MM.1S (cell line): ENCODE measurements at regions not wholly inside any gene's neighbourhood (a gene's known extent, or its start where the extent isn't known, plus 50 kb on each side); places are given as distances from the start of the nearest gene placed in this dataset.

ENCODE experiments used
- DNase-seq: peaks from one replicate; pipeline ENCODE4 v3.0.0-alpha.2; 2015
- H2AFZ ChIP-seq: fragments of 300-600 bp; sonication (generic); 2 replicates; pipeline ENCODE4 v1.6.0; 2016; ENCODE audit warnings: antibody characterized with exemption, low read length
- H3F3A ChIP-seq: fragments of 300-600 bp; sonication (generic); 2 replicates; pipeline ENCODE4 v1.6.1; 2016; ENCODE audit warnings: mild to moderate bottlenecking, antibody characterized with exemption, low read length, moderate library complexity, mixed read lengths; ENCODE audit not compliant: insufficient read depth
- H3K27ac ChIP-seq: fragments of 300-600 bp; sonication (generic); 2 replicates; pipeline ENCODE4 v1.5.1; 2016; ENCODE audit warnings: mild to moderate bottlenecking, low read length
- H3K27me3 ChIP-seq: fragments of 300-600 bp; sonication (generic); replicated peaks from 2 replicates; pipeline ENCODE4 v1.6.0; 2016; ENCODE audit warnings: low read length; ENCODE audit not compliant: insufficient read depth
- H3K36me3 ChIP-seq: fragments of 300-600 bp; sonication (generic); replicated peaks from 2 replicates; pipeline ENCODE4 v1.6.1; 2016; ENCODE audit warnings: mild to moderate bottlenecking, low read length, mixed read lengths; ENCODE audit not compliant: insufficient read depth
- H3K4me1 ChIP-seq: fragments of 300-600 bp; sonication (generic); 2 replicates; pipeline ENCODE4 v1.6.1; 2016; ENCODE audit warnings: low read length, mixed read lengths
- H3K4me2 ChIP-seq: fragments of 300-600 bp; sonication (generic); 2 replicates; pipeline ENCODE4 v1.6.0; 2016; ENCODE audit warnings: low read depth, low read length
- H3K4me3 ChIP-seq: fragments of 300-600 bp; sonication (generic); 2 replicates; pipeline ENCODE4 v1.5.1; 2016; ENCODE audit warnings: low read length, mixed read lengths
- H3K79me2 ChIP-seq: fragments of 300-600 bp; sonication (generic); 2 replicates; pipeline ENCODE4 v1.6.1; 2016; ENCODE audit warnings: mixed run types, low read length, mixed read lengths
- H3K9ac ChIP-seq: fragments of 300-600 bp; sonication (generic); 2 replicates; pipeline ENCODE4 v1.6.1; 2016; ENCODE audit warnings: low read length, mixed read lengths
- H3K9me2 ChIP-seq: fragments of 300-600 bp; sonication (generic); replicated peaks from 2 replicates; pipeline ENCODE4 v1.6.1; 2016; ENCODE audit warnings: mild to moderate bottlenecking, low read length, mixed read lengths; ENCODE audit not compliant: insufficient read depth
- H3K9me3 ChIP-seq: fragments of 300-600 bp; sonication (generic); replicated peaks from 2 replicates; pipeline ENCODE4 v1.6.1; 2016; ENCODE audit warnings: mild to moderate bottlenecking, low read length, mixed read lengths; ENCODE audit not compliant: insufficient read depth
- H4K20me1 ChIP-seq: fragments of 300-600 bp; sonication (generic); 2 replicates; pipeline ENCODE4 v1.6.1; 2016; ENCODE audit warnings: mild to moderate bottlenecking, low read length, moderate library complexity, mixed read lengths; ENCODE audit not compliant: insufficient read depth
- EZH2 ChIP-seq: fragments of 300-600 bp; sonication (generic); optimal IDR thresholded peaks from 2 replicates; pipeline ENCODE3; 2017; ENCODE audit warnings: low read depth, mild to moderate bottlenecking, antibody characterized with exemption, low read length, mixed read lengths
- EZH2phosphoT487 ChIP-seq: fragments of 300-600 bp; sonication (generic); IDR thresholded peaks from 2 replicates; pipeline ENCODE4 v1.6.1; 2018; ENCODE audit warnings: antibody characterized with exemption, low read length
- TF ChIP-seq, protein P1 (sequence below): fragments of 300-600 bp; sonication (generic); IDR thresholded peaks from 2 replicates; pipeline ENCODE4 v1.5.1; 2016; ENCODE audit warnings: antibody characterized with exemption, low read length, mixed read lengths

DNA sequence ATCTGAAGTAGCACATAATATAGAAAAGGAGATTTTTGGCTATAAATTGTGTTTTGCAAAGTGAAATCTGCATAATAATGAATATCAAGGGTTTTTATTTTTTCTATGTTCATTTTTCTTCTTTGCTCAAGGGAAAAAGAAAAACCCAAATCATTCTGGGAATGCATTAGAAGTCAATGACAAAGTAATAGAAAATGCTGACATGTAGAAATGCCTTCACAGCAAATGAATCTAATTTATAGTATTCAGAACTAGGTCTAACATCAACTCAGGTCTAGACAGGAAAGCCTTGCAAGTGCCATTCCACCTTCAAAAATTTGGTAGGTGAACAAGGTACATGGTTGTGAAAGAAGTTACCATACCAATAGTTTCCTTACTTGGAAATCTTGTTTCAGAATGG is 831.5 kb upstream of the CELF4 start:
- no peaks in the 10 kb centered on the region for H3K79me2 ChIP-seq
- no peak overlapping the region for H2AFZ ChIP-seq
- H3K9me2 ChIP-seq, result no peaks in the 10 kb centered on the region
- TF ChIP-seq EZH2phosphoT487 (no peak), EZH2 (no peak)
- TF ChIP-seq, protein P1, sequence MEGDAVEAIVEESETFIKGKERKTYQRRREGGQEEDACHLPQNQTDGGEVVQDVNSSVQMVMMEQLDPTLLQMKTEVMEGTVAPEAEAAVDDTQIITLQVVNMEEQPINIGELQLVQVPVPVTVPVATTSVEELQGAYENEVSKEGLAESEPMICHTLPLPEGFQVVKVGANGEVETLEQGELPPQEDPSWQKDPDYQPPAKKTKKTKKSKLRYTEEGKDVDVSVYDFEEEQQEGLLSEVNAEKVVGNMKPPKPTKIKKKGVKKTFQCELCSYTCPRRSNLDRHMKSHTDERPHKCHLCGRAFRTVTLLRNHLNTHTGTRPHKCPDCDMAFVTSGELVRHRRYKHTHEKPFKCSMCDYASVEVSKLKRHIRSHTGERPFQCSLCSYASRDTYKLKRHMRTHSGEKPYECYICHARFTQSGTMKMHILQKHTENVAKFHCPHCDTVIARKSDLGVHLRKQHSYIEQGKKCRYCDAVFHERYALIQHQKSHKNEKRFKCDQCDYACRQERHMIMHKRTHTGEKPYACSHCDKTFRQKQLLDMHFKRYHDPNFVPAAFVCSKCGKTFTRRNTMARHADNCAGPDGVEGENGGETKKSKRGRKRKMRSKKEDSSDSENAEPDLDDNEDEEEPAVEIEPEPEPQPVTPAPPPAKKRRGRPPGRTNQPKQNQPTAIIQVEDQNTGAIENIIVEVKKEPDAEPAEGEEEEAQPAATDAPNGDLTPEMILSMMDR, result no peak
- no peak overlapping the region for H3K4me2 ChIP-seq
- H3K27ac ChIP-seq, result no peak overlapping the region
- H3K27me3 ChIP-seq, result no peaks in the 10 kb centered on the region
- no peak overlapping the region for H3K4me3 ChIP-seq
- no peak overlapping the region for H3K9ac ChIP-seq
- DNase-seq, result no peak
- H3K9me3 ChIP-seq, result no peaks in the 10 kb centered on the region
- no peaks in the 10 kb centered on the region for H3F3A ChIP-seq
- H3K4me1 ChIP-seq, result no peaks in the 10 kb centered on the region
- H3K36me3 ChIP-seq, result no peaks in the 10 kb centered on the region
- no peaks in the 10 kb centered on the region for H4K20me1 ChIP-seq

DNA sequence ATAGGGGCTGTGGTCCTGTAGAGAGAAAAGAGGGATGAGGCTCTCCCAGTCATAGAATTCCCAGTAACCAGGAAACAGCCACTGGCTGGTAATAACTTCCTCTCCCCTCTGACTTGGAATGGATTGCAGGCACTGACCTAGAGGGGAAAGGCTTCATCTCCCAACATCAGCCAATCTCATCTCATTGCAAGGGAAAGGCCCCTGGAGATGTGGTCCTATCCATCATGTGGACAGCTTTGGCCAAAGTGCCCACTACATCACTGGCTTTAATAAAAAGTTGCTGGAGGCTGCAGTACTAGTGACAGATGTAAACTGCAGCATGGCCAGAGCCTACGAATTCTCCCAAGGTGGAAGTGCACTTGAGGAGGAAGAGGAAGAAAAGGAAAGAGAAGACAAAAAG is 820.5 kb upstream of the CELF4 start:
- no peaks in the 10 kb centered on the region for H3K27me3 ChIP-seq
- no peaks in the 10 kb centered on the region for H3K36me3 ChIP-seq
- TF ChIP-seq EZH2phosphoT487, result no peak
- no peak for TF ChIP-seq EZH2
- TF ChIP-seq, protein P1, result no peak
- H3K9me3 ChIP-seq, result no peaks in the 10 kb centered on the region
- H3K27ac ChIP-seq, result no peak overlapping the region
- DNase-seq, result no peak
- no peak overlapping the region for H3K9ac ChIP-seq
- H3K9me2 ChIP-seq, result no peaks in the 10 kb centered on the region
- H3K4me2 ChIP-seq, result no peak overlapping the region
- H3K4me3 ChIP-seq, result no peak overlapping the region
- H3K79me2 ChIP-seq, result no peaks in the 10 kb centered on the region
- H4K20me1 ChIP-seq, result no peaks in the 10 kb centered on the region
- H3F3A ChIP-seq, result no peaks in the 10 kb centered on the region
- no peaks in the 10 kb centered on the region for H3K4me1 ChIP-seq
- no peak overlapping the region for H2AFZ ChIP-seq

DNA sequence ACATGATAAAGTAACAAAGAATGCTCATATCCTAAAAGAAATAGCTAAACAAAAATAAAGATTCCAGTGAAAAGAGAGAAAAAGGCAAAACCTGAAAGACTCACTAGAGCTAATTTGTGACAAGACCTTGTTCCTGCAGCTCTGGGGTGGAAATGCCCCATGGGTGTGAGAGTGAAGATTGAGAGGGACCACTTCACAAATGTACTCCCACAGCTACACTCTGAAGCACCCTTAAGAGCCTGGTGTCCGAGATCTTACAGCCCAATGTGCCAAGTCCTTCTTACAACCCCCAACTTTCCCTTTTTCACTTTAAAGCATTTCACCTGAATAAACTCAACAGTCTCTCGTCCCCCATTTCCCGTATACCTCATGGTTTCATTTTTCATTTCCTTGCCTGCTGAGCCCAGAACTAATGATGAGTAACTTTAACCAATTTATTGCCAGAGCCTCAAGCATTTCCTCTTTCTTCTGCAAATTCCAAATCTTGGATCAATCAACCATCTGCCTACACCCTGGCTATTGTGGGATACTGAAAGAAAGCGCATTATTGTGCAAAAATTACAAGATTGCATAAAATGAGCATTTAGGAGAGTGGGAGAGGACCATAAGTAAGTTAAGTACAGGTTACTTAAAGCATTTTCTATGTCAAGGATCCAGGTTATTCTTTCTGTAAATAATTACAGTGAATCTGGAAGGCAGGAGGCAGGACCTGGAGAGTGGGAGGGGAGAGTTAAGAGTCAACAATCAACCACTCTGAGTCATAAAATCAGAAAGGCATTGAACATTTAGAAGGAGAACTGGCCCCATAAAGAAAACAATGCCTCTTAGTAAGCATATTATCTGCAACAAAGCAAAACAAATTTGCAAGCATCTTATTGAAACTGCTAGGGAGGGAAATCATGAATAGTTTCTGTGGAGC is 804.4 kb upstream of the CELF4 start:
- H3K9ac ChIP-seq, result no peak overlapping the region
- H3F3A ChIP-seq, result peaks cover 32% of the 10 kb centered on the region
- peak; percentile 68 for DNase-seq
- no peak for TF ChIP-seq EZH2
- TF ChIP-seq EZH2phosphoT487, result no peak
- TF ChIP-seq, protein P1, result no peak
- H3K9me2 ChIP-seq, result no peaks in the 10 kb centered on the region
- no peak overlapping the region for H3K27ac ChIP-seq
- no peaks in the 10 kb centered on the region for H3K79me2 ChIP-seq
- H3K27me3 ChIP-seq, result peaks cover 49% of the 10 kb centered on the region
- H3K4me1 ChIP-seq, result peaks cover 40% of the 10 kb centered on the region
- H3K4me3 ChIP-seq, result no peak overlapping the region
- no peaks in the 10 kb centered on the region for H3K9me3 ChIP-seq
- no peak overlapping the region for H2AFZ ChIP-seq
- H3K36me3 ChIP-seq, result no peaks in the 10 kb centered on the region
- peak overlapping the region; percentile 69 for H3K4me2 ChIP-seq
- no peaks in the 10 kb centered on the region for H4K20me1 ChIP-seq
